GM21619 (cell line): ENCODE measurements at regions not wholly inside any gene's neighbourhood (a gene's known extent, or its start where the extent isn't known, plus 50 kb on each side); places are given as distances from the start of the nearest gene placed in this dataset.

Experiments
- ATAC-seq: cut with Tn5 transposase; IDR thresholded peaks from one replicate; pipeline ENCODE4 v1.9.1; 2021; ENCODE audit not compliant: unreplicated experiment

DNA sequence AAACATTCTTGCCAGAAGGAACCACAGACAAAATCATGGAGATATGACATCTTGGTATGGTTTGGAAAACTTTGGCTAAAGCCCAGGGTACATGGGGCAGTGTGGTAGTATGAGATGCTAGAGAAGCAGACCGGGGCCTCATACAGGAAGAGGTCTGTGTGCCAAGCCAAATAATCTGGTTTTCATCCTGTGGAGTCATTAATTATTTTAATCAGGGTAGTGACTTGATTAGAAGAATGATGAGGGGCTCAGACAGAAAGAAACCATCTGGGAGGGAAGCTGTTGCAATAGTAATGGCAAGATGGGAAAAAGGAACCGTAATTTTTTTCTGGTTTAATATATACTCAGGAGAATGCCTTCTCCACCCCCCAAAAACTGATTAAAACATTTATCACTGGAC lies 318.0 kb downstream of the BRINP2 start:
- ATAC-seq = no peak

DNA sequence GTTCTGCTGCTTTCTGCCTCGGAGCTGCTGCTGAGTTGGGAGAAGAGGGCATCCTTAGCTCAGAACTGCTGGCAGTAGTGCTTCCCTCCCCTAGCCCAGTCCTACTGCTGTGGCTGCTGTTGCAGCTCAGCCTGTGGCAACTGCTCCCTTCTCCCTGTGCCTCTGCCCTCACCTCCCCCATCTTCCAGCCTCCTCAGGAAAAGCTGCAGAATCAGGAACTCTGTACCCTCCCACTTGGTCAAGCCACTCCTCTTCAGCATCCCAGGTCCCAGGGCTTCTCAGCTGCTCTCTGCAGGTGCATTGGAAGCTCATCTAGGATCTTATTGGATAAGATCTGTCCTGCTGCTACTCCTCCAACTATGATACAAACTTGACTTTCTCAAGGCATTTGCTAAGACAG lies 316.7 kb downstream of the BRINP2 start:
- no peak for ATAC-seq

DNA sequence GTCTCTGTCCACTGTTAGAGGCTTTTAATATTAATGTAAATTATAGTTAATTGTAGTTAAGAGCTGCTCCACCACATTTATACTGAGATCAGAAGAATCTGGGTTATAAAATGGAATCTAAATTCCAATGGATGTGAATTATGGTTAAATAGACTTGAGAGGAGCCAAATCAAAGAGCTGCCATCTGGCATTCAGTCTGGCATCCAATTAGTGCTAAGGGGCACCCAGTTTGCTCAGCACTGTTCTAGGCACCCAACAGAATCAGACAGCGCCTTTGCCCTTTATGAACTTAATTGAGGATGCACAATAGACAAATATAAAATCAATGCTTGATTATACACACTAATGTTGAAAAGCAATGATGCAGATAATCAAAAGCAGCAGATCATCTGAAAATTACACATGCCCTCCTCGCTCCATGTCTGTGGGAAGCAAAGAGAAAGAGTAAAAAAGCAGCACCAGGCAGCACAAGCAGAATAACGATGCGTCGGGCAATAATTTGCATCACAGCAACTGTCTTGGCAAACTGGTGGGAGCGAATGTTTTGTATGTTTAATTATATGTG lies 310.1 kb downstream of the BRINP2 start:
- no peak for ATAC-seq

DNA sequence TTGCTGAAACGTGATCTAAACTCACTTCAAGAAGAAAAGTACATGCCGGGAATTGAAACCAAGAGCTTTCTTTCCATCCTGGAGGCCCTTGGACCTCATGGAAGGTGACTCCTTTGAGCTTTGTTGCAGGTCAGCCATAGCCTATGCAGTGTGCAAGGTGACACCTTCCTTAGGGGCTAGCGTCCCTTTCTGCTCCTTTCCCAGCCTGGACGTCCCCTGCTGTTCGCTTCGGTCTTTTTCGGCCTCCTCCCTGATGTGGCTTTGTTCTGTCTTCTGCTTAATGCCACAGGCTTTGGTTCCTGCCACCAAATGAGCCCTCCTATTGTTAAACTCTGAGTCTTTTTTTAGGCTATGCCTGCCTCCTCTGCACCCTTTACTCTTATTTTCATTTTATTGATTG lies 308.8 kb downstream of the BRINP2 start:
- ATAC-seq = no peak

DNA sequence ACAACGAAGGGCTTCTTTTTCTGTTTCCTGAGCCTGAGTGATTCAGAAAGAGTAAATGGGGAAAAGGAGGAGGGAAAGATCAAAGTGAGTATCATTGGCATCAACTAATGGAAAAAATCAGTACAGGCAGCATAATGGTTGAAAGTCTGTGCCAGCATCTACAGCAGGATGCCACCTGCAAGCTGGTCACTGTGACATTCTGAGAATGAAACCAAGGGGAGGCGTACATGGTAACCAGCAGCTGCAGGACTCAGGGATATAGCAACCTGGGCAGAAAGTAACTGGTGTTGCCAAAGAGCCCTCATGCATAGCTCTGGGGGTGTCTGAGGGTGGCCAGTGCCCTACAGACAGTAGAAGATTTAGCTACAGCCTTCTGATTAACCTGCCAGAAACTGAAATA lies 305.9 kb downstream of the BRINP2 start:
- ATAC-seq = no peak

DNA sequence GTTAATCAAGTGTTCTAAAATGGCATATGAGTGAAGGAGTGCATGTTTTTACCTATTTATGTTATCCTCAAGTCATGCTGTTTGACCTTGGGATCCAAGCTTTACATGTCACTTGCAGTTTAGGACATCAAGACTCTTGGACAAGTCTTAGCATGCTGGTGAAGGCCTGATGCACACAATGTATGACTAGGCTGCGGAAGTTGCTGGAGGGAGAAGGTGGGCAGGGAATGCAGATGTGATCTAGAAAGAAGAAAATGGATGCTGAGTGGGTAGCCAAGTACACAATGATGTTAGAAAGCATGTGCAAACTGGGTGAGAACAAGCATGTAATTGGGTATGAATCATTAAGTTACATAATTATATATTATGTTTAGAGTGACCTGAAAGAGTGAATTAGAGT lies 301.8 kb downstream of the BRINP2 start:
- no peak for ATAC-seq

DNA sequence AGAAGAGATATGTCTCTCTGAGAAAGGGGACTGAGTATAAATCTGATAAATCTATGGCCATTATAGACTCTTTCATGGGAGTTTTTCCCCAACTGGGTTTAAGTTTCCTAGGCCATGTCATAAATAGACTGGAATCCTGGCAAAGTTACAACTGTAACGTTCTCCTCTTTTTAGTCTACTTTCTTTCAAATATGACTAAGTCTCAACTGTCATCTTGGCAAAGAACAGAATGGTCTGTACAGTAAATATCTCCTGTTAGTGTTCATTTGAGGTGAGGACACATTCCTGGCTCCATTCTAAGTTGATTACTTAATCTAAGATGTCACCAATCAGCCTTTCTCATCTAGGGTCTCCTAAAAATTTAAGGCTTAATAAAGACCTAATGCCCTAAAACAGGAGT lies 300.5 kb downstream of the BRINP2 start:
- no peak for ATAC-seq

DNA sequence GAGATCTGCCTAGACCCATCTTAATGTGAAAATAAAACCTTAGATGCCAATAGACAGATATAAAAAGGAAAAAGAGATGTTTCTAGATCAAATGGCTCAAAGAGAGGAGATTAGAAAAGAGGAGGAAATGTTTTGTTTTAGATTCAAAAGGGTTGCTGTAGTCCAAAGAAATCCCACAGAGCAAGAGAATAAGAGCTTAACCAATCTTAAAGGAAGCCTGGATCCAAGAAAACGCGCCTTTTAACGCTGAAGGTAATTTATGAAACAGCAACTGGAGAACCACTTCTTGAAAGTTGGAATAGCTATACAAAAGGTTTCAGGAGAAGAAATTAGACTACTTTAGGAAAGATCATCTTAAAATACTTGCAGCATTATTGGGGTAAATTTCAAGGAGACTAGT lies 298.8 kb downstream of the BRINP2 start:
- ATAC-seq = no peak

DNA sequence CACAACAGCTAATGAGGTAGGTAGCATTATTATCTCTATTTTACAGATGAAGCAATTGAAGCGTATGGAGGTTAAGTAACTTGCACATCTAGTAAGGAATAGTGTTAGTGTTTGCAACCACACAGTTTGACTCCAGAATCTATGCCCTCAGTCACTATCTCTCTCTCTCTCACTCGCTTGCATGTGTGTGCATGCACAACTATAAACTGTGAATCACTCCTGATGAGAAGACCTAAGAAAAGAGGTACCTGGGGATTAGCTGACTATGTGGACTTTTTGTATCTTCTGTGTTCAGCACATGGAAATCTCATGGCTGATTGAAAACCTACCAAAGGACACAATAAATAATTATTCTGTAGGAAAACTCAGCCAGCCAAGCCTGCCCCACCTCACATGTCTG lies 295.5 kb downstream of the BRINP2 start:
- ATAC-seq = no peak

DNA sequence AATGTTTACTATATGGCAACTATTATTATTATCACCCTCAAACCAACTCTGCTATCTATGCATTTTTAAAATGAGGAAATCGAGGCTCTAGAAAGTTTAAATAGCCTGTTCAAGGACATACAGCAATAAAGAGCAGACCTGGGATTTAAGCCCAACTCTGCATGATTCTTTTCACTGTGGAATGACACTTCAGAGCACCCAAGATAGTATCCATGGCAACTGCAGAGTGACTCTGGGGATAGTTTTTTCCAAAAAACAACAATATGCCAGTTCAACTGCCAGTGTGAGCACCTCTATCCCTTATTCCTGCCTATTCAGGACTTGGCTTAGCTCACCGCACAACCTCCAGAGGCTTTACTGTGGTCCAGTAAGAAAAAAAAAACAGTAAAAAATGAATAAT lies 293.9 kb downstream of the BRINP2 start:
- ATAC-seq = no peak

DNA sequence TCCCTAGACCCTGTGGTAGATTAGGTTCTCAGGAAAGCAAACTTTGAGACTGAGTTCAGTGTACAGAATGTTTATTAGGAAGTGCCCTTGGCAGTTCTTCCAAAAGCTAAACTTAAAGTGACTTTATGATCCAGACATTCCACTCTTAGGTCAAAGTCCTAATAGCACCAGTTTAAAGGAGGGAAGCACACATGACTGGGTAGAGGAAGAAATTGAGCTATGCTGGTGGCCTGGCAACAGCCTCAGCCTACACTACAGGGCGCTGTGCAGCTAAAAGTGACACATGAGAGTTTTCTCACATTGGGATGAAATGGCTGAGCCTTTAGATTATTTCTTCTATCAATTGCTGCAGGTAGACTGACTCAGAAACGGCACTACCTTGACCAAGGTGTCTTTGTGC lies 280.4 kb downstream of the BRINP2 start:
- ATAC-seq = no peak

DNA sequence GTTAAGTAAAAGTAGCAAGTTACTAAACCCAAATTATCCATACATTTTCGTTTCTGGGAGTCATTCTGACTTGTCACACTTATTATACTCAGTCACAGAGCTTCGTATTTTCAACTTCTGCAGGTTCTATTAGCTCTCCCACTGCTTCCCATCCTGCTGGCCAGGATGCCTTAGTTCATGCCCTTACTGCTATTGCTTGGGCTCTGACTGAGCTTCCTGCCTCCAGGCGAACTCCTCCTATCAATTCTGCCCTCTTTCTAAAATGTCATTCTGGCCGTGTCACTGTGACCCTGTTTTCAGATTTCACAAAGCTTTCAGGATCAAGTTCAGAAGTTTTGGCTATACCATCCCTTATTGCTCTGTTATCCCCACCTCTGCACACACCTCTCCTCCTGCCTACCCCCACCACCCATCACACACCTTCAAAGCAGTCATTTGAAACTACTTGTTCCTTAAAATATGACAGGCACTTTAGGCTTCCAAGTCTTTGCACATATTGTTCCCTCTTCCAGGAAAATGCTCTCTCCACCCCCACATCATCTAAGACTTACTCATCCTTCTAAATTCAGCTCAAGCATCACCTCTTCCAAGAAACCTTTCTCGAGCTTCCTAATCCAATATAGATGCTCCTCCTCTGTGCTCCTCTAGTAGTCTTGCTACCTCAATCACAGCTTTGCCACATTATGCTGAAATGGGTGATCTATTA lies 278.0 kb downstream of the BRINP2 start:
- ATAC-seq = no peak

DNA sequence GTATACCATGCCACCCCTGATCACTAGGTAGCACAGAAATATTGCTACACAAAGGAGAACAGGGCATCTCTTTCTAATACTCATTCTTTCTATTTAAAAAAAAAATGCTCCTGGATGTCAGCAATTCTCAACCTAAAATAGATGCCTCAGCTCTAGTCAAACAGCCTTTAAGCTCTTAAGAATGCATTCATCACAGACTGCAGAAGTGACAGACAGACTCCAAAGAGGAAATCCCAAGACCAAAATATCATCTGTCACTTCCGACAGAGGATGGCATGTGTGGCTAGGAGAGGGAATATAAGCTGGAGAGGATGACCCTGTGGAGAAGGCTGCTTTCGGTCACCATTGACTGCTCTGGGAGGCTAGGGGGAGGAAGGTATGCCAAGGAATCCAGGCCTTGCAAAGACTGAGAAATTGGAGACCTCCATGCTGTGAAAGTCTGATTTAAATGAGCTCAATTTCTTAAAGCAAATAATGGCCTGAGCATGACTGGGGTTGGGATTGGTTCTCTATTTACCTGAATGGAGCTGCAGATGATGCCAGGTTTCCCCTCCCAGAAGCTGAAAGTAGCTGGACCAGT lies 277.4 kb downstream of the BRINP2 start:
- no peak for ATAC-seq

DNA sequence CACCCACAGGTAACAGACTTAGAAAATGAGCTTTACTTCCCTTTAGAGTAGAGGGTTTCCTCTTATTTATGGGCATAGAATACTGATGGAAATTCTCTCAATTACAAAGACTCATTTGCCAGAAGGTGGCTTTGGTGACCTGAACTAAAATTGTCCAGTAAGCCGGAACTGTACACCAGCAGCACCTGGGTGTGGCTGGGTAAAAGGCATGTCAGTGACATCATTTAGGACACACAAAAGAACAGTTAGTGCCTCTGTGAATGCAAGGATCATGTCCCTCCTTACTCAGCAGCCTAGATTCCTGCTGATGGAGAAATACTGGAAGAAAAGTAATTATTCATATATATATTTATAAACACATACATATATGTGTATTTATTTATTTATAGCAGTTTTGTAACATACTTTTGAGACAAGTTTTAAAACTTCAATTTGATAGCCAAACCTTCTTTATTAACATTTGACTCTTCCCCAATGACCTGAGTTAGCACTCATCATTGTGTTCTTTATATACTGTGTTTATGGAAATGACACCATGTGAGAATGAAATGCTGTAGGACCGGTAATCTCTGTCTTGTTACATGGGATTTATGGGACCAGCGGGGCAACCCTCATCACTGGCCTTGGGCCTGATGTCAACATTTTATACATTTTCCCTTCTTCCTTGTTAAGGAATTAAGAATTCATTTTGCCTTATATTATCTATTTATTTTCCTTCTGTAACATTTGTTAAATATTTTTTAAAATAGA lies 274.4 kb downstream of the BRINP2 start:
- ATAC-seq = no peak

DNA sequence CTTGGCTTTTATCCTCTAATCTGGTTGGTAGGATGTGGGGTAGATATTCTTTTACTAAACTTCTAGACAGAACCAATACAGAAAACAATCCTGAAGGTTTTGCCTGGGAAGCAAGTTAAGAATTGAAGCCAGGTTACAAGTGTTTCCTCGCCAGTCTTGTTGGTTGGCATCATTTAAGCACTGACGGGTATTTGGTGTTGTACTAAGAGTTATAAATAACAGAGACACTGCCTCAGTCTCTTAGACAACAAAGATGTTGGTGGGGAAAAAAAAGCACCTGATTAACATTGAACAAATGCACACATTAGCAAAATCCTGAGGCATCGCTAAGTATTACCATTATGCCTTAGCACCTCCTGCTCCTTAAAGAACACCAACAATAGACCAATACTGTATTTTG lies 272.2 kb downstream of the BRINP2 start:
- ATAC-seq = no peak

DNA sequence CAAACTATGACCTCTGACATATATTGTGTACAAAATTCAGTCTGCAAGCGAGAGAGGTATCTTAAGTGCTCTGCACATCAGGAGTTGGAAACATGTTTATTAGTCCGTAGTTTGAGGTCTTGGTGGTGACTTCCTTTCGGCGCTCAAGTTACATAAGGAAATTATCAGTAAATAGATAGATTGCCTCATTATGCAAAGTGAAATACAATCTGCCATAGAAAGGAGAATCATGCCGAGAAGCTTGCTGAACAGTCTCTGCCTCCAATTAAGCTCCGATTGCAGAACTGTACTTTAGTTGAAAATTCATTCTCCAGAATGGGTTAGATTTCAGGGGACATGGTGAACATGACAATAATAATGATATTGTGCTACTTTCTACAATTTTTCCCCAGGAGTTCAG lies 271.8 kb downstream of the BRINP2 start:
- no peak for ATAC-seq

DNA sequence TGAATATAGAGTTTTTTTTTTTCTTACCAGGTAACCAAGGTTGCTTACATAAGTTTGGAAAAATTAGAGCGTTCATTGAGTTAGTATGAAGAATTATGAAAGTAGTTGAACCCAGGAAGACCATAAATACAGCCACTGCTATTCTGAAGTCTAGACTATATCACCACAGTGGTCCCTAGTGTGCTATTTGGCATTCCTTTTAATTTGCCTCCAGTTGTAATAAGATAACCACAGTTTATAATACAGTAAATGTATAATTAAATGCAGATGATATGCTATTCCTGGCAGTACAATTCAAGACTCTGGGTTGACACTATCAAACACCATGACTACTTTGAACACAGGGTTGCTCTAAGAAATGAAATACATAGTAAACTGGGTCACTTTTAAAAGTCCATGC lies 270.5 kb downstream of the BRINP2 start:
- ATAC-seq = no peak

DNA sequence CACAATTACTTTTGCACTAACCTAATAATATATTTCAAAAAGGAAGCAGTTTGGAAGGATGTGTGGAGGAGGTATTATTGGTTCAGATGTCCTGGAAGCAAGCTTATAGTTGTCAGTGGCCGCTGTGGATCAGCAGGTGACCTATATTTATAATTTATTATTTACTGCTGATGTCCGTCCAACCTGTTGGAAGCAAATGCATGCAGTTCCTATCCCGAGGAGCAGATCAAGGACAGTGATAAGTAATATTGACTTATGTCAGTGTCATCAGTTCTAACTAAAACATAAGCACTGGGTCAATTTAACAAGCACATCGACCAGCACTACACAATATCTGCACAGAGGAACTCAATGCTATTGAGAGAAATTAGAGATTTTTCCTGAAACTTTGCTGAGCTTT lies 270.1 kb downstream of the BRINP2 start:
- ATAC-seq = no peak

DNA sequence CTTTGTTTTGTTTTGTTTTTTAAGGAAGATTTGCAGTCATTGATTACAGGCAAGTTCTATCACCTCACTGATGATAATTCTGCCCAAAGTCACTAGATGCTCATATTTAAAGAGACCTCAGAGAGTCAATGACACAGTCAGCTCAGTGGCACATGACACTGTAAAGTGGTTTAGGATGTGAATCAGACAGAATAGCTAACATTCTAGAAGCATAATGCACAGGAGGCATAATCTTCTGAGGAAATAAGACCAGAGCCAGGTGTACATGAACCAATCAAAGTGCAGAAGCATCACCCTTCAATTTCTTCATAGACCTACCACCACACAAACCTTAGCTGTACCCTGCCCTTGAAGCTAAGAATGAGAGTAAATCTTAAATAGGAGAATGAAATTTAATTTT lies 268.5 kb downstream of the BRINP2 start:
- no peak for ATAC-seq

DNA sequence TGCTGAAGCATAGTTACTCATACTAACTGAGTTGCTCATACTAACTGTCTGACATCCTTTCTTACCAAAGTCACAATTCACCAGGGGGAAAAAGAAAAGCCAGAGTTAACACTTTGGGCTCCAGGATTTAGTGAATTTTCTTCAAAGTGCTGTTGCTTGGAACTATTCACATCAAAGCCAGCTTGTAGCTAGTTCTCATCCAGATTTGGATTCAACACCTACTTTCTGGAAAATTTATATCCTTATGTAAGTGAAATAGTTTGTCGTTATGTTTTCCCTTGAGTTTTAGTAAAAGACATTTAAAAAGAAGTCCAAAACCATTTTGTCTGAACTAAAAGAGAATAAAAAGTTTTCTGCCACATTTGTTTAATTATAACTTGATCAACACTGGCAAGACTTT lies 264.6 kb downstream of the BRINP2 start:
- no peak for ATAC-seq

DNA sequence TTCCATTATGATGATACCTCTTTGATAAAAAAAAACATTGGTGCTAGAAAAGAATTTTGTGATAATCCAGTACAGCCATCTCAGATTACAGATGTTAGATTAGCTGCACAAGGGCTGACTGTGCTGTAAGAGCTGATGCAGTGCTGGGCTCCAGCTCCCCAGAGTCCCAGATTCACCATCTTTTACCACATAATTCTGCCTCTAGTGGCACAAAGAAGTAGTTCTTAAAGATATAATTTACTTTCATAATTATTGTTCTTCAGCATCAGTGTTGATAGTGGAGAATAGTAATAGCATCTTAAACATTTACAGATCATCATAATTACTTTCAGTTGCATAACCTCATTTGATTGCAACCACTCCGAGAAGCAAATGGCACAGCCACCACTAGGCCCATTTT lies 262.1 kb downstream of the BRINP2 start:
- no peak for ATAC-seq

DNA sequence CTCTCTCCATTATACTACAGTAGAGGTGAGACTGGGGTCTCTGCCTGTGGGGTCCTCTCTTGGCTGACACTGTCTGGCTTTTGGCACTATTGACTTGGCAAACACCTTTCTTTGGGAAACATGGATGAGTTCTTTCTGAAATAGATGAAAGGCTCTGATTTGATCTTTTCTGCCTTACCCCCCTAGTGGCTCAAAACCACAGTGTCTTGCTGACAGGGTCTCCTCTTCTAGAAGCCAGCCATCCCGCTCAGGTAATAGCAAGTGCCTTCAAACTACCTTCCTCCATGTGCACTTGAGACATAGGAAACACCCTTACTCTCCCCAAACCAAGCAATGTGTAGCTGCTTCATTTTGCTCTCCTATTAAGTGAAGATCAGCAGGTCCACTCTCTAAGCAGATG lies 260.4 kb downstream of the BRINP2 start:
- ATAC-seq = no peak
